ENCODE measurements at regions not wholly inside any gene's neighbourhood (a gene's known extent, or its start where the extent isn't known, plus 50 kb on each side); places are given as distances from the start of the nearest gene placed in this dataset.

GRCh38 chr9:7983490-7983889, 183.9 kb upstream of the DMAC1 start:
- TF ChIP-seq CTCF (conservative IDR thresholded peaks at IDR 0.05 in 1 of 2, IDR thresholded peaks at IDR 0.05 in 1 of 2; ENCODE audit: low read depth in 1 of 2, low read length in 2 of 2) = no peak
- TF ChIP-seq EZH2 (IDR thresholded peaks at IDR 0.05; ENCODE audit: low read length, missing control alignments) = no peak
